GM23248 (cell line): ENCODE measurements at regions not wholly inside any gene's neighbourhood (a gene's known extent, or its start where the extent isn't known, plus 50 kb on each side); places are given as distances from the start of the nearest gene placed in this dataset.
"Not testable (repeated sequence)": the region's sequence is repeated elsewhere in the genome, so short reads cannot be mapped to it uniquely, and the experiment has no call there.

Experiments used
- EZH2 ChIP-seq: fragments of 200-600 bp; sonication (generic); IDR thresholded peaks from 2 replicates; pipeline ENCODE4 v1.6.1; 2018; ENCODE audit warnings: antibody characterized with exemption, mild to moderate bottlenecking; ENCODE audit not compliant: insufficient read depth, poor library complexity, severe bottlenecking
- EZH2phosphoT487 ChIP-seq: fragments of 200-600 bp; sonication (generic); IDR thresholded peaks from 2 replicates; pipeline ENCODE4 v1.6.1; 2018; ENCODE audit warnings: antibody characterized with exemption, moderate library complexity, mild to moderate bottlenecking, low read depth; ENCODE audit not compliant: insufficient read depth

DNA sequence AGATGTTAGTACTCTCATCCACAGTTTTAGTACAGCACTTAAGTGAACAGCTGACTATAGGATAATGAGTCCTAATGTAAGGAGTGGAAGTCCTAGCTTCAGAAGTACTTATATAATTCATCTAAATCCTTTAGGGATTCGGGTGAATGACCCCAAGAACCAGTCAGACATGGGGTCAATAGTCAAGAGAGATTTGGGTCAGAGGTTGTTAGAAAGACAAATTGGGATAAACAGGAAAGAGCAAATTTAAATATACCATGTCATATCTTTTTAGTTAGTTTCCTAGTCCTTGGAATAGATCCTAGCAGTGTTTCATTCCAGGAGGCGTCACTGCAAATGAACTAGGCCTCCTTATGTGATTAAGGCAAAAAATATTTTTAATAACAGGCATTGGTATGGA is 370.8 kb upstream of the NPAP1 start:
- TF ChIP-seq EZH2, EZH2phosphoT487: not testable (repeated sequence)
